Stimulated activated naive B cell treated with anti-CD40 and anti-IgM and Interleukin-4, amounts not matched to agents 10 μg/mL and 1 μg/mL and 100 μg/mL, for 72 hours (primary cell): ENCODE measurements at regions not wholly inside any gene's neighbourhood (a gene's known extent, or its start where the extent isn't known, plus 50 kb on each side); places are given as distances from the start of the nearest gene placed in this dataset.
"Not testable (repeated sequence)": the region's sequence is repeated elsewhere in the genome, so short reads cannot be mapped to it uniquely, and the experiment has no call there.

ENCODE experiments used
- ATAC-seq, 2 donors: fragments of 150-1000 bp; cut with Tn5 transposase; replicated peaks; 2 replicates each; pipeline ENCODE4 v1.10.0; 2021; ENCODE audit warnings: moderate library complexity in 1 of 2
- DNase-seq: peaks from one replicate; pipeline ENCODE4 v3.0.0; 2021
- H3K27ac Mint-ChIP-seq: one replicate; pipeline ENCODE4 v1.8.0; 2022; ENCODE audit warnings: mild to moderate bottlenecking, mixed read lengths
- H3K27me3 Mint-ChIP-seq, 2 donors: one replicate each; pipeline ENCODE4 v1.8.0; 2022; ENCODE audit warnings: mixed read lengths in 2 of 2
- H3K36me3 Mint-ChIP-seq, 2 donors: one replicate each; pipeline ENCODE4 v1.8.0; 2022; ENCODE audit warnings: mixed read lengths in 2 of 2, mild to moderate bottlenecking in 1 of 2
- H3K4me1 Mint-ChIP-seq, 2 donors: one replicate each; pipeline ENCODE4 v1.8.0; 2022; ENCODE audit warnings: mixed read lengths in 2 of 2, mild to moderate bottlenecking in 1 of 2
- H3K4me3 Mint-ChIP-seq, 2 donors: one replicate each; pipeline ENCODE4 v1.8.0; 2022; ENCODE audit warnings: mild to moderate bottlenecking in 2 of 2, mixed read lengths in 2 of 2, moderate library complexity in 1 of 2
- H3K9me3 Mint-ChIP-seq, 2 donors: one replicate each; pipeline ENCODE4 v1.8.0; 2022; ENCODE audit warnings: mixed read lengths in 2 of 2, mild to moderate bottlenecking in 1 of 2

GRCh38 chr20:54820392-54820791 lies 345.0 kb downstream of the DOK5 start:
- no peak for ATAC-seq
- Mint-ChIP-seq H3K36me3 (no peaks in the 10 kb centered on the region), H3K27ac (no peak overlapping the region), H3K4me3 (no peak overlapping the region), H3K4me1 (no peaks in the 10 kb centered on the region), H3K9me3 (no peaks in the 10 kb centered on the region), H3K27me3 (no peaks in the 10 kb centered on the region)
- no peak for DNase-seq

DNA sequence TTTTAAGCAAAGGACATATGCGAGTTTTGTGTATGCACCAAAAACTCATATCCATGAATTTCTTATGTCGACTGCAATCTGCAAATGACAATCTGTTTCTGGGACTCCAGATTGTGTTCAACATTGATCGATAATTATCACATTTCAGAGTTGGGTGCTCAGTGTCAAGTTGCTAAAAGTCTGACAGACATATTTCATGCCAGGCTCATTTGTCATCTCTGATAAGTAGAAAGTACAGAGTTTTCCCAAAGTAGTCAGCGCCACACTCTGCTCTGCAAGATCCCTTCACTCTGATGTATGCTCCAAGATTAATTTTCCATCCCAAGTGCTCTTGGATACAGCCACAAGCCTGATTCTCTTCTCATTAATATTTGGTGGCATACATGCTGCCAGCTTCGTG lies 331.1 kb downstream of the DOK5 start:
- no peaks in the 10 kb centered on the region for H3K27me3 Mint-ChIP-seq
- no peak for ATAC-seq
- no peak for DNase-seq
- peaks cover 0 to 2% of the 10 kb centered on the region in 2 donors for H3K9me3 Mint-ChIP-seq
- H3K4me3 Mint-ChIP-seq = no peak overlapping the region
- no peaks in the 10 kb centered on the region for H3K36me3 Mint-ChIP-seq
- no peaks in the 10 kb centered on the region for H3K4me1 Mint-ChIP-seq
- no peak overlapping the region for H3K27ac Mint-ChIP-seq

GRCh38 chr20:54794874-54795273 lies 319.5 kb downstream of the DOK5 start:
- Mint-ChIP-seq H3K9me3 (peaks cover 0 to 4% of the 10 kb centered on the region in 2 donors), H3K27ac (no peak overlapping the region), H3K4me1 (no peaks in the 10 kb centered on the region), H3K27me3 (no peaks in the 10 kb centered on the region), H3K36me3 (no peaks in the 10 kb centered on the region), H3K4me3 (no peak overlapping the region)
- no peak for ATAC-seq
- DNase-seq = no peak

GRCh38 chr20:54794110-54794509 lies 318.7 kb downstream of the DOK5 start:
- H3K4me1 Mint-ChIP-seq = no peaks in the 10 kb centered on the region
- H3K27me3 Mint-ChIP-seq = no peaks in the 10 kb centered on the region
- DNase-seq = no peak
- H3K9me3 Mint-ChIP-seq = peaks cover 6 to 8% of the 10 kb centered on the region in 2 donors
- H3K4me3 Mint-ChIP-seq = no peak overlapping the region
- H3K27ac Mint-ChIP-seq = no peak overlapping the region
- ATAC-seq = no peak
- H3K36me3 Mint-ChIP-seq = no peaks in the 10 kb centered on the region

- DNase-seq (no peak), ATAC-seq (no peak)
- Mint-ChIP-seq H3K4me1 (no peaks in the 10 kb centered on the region), H3K36me3 (no peaks in the 10 kb centered on the region), H3K4me3 (no peak overlapping the region), H3K9me3 (peaks cover 13% of the 10 kb centered on the region in 2 donors), H3K27me3 (no peaks in the 10 kb centered on the region), H3K27ac (no peak overlapping the region)
Observed at GRCh38 chr20:54793291-54793992, 318.0 kb downstream of the DOK5 start.

GRCh38 chr20:54792688-54793087 lies 317.3 kb downstream of the DOK5 start:
- Mint-ChIP-seq H3K36me3 (no peaks in the 10 kb centered on the region), H3K4me3 (no peak overlapping the region), H3K4me1 (no peaks in the 10 kb centered on the region), H3K27ac (no peak overlapping the region), H3K27me3 (no peaks in the 10 kb centered on the region), H3K9me3 (peaks cover 15% of the 10 kb centered on the region in 2 donors)
- ATAC-seq (no peak), DNase-seq (no peak)

- not testable (repeated sequence) for H3K36me3 Mint-ChIP-seq, H3K4me1 Mint-ChIP-seq, H3K4me3 Mint-ChIP-seq, H3K27ac Mint-ChIP-seq, DNase-seq, ATAC-seq, H3K27me3 Mint-ChIP-seq
- peaks cover 15% of the 10 kb centered on the region in 2 donors for H3K9me3 Mint-ChIP-seq
Observed at GRCh38 chr20:54788260-54788659, 312.9 kb downstream of the DOK5 start.

- not testable (repeated sequence) for H3K27me3 Mint-ChIP-seq, H3K4me3 Mint-ChIP-seq, ATAC-seq, H3K9me3 Mint-ChIP-seq, H3K4me1 Mint-ChIP-seq, DNase-seq, H3K36me3 Mint-ChIP-seq, H3K27ac Mint-ChIP-seq
Observed at GRCh38 chr20:54782758-54783157, 307.4 kb downstream of the DOK5 start.

- Mint-ChIP-seq H3K4me1 (no peaks in the 10 kb centered on the region), H3K27me3 (no peaks in the 10 kb centered on the region), H3K27ac (no peak overlapping the region), H3K4me3 (no peak overlapping the region), H3K9me3 (peaks cover 1 to 4% of the 10 kb centered on the region in 2 donors), H3K36me3 (no peaks in the 10 kb centered on the region)
- no peak for ATAC-seq
- DNase-seq = no peak
Observed at GRCh38 chr20:54774426-54774825, 299.0 kb downstream of the DOK5 start.

GRCh38 chr20:54773643-54774000 lies 298.2 kb downstream of the DOK5 start:
- no peaks in the 10 kb centered on the region for H3K36me3 Mint-ChIP-seq
- no peaks in the 10 kb centered on the region for H3K4me1 Mint-ChIP-seq
- no peak overlapping the region for H3K27ac Mint-ChIP-seq
- DNase-seq = no peak
- no peak for ATAC-seq
- H3K4me3 Mint-ChIP-seq = no peak overlapping the region
- peaks cover 1 to 4% of the 10 kb centered on the region in 2 donors for H3K9me3 Mint-ChIP-seq
- no peaks in the 10 kb centered on the region for H3K27me3 Mint-ChIP-seq

DNA sequence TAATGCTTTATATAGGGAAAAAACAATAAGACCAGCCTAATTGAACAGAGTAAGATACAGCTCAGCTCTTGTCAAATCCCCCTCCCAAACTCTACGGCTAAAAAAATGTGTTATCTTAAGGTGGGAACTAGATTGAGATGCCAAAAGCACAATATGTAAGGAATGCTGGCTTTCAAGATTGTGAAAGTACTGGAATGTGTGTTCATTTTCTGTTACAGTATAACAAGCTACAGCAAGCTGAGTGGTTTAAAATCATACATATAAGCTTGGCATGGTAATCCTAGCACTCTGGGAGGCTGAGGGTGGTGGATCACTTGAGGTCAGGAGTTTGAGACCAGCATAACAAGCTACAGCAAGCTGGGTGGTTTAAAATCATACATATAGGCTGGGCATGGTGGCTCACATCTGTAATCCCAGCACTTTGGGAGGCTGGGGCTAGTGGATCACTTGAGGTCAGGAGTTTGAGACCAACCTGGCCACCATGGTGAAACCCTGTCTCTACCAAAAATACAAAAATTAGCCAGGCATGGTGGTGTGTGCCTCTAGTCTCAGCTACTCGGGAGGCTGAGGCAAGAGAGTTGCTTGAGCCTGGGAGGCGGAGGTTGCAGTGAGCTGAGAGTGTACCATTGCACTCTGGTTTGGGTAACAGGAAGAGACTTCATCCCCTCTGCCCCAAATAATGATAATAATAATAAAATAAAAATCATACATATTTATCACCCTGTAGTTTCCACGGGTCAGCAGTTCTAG lies 297.7 kb downstream of the DOK5 start:
- no peaks in the 10 kb centered on the region for H3K4me1 Mint-ChIP-seq
- ATAC-seq = no peak
- no peak overlapping the region for H3K4me3 Mint-ChIP-seq
- no peak for DNase-seq
- H3K27ac Mint-ChIP-seq = no peak overlapping the region
- peaks cover 4% of the 10 kb centered on the region in 2 donors for H3K9me3 Mint-ChIP-seq
- no peaks in the 10 kb centered on the region for H3K36me3 Mint-ChIP-seq
- H3K27me3 Mint-ChIP-seq = no peaks in the 10 kb centered on the region

DNA sequence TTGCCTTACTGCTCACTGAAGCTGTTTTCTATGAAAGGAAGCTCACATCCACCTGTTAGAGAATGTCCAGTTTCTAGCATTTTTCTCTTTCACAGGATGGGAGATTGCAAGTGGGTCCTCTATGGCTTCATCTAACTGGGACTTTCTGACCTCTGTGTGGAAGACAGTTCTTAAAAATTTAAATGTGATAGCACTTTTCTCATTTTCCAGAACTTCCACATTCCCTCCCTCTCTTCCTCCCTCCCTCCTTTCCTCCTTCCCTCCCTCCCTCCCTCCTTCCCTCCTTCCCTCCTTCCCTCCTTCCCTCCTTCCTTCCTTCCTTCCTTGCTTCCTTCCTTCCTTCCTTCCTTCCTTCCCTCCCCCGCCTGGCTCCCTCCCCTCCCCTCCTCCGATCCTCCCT lies 291.1 kb downstream of the DOK5 start:
- DNase-seq = no peak
- no peaks in the 10 kb centered on the region for H3K4me1 Mint-ChIP-seq

DNA sequence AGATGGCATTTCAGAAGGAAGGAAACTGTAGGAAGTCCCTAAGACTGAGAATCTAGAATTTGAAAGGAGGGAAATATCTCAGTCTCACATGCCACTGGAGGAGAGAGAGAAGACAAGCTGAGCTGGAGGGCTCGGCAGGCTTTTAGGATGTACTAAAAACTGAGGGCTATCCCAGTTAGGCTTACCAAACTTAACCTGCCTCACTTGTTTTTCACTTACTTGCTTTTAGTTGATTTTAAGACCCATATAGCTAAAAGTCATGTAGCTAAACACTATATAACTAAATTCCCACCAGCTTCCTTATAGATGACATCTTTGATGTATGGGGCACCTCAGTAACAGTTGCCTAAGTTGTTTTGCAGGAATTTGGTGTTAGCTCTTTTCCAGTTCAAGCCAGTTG lies 288.0 kb downstream of the DOK5 start:
- DNase-seq (no peak), ATAC-seq (no peak)
- Mint-ChIP-seq H3K4me1 (no peaks in the 10 kb centered on the region), H3K36me3 (no peaks in the 10 kb centered on the region), H3K4me3 (no peak overlapping the region), H3K27me3 (no peaks in the 10 kb centered on the region), H3K27ac (no peak overlapping the region), H3K9me3 (peaks cover 8 to 10% of the 10 kb centered on the region in 2 donors)

More for the DNA sequence above, 291.1 kb downstream of the DOK5 start:
- H3K27me3 Mint-ChIP-seq = no peaks in the 10 kb centered on the region
- no peak overlapping the region for H3K27ac Mint-ChIP-seq
- ATAC-seq = no peak
- H3K9me3 Mint-ChIP-seq = peaks cover 0 to 4% of the 10 kb centered on the region in 2 donors
- no peak overlapping the region for H3K4me3 Mint-ChIP-seq
- no peaks in the 10 kb centered on the region for H3K36me3 Mint-ChIP-seq

DNA sequence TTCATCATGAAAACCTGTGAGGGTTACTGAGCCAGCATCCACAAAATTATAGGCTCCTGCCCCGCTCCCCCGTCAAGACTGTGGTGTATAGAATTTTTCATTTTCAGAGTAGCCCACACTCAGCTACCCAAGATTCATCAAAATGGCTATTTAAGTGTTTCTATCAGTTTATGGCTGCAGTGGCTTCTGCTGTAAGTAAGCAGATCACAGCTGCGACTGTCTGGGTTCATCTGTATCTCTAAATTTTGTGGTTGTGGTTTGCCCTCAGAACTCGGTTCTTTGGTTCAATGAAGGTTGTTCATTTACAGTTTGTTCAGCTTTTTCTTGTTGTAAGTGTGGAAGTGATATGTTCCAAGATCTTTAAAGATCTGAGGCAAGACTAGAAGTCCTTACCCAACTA lies 284.2 kb downstream of the DOK5 start:
- no peak for DNase-seq
- H3K27me3 Mint-ChIP-seq = no peaks in the 10 kb centered on the region
- no peaks in the 10 kb centered on the region for H3K36me3 Mint-ChIP-seq
- H3K4me1 Mint-ChIP-seq = no peaks in the 10 kb centered on the region
- peaks cover 11 to 12% of the 10 kb centered on the region in 2 donors for H3K9me3 Mint-ChIP-seq
- no peak overlapping the region for H3K27ac Mint-ChIP-seq
- ATAC-seq = no peak
- H3K4me3 Mint-ChIP-seq = no peak overlapping the region

GRCh38 chr20:54746796-54747195 lies 271.4 kb downstream of the DOK5 start:
- no peaks in the 10 kb centered on the region for H3K36me3 Mint-ChIP-seq
- no peak for ATAC-seq

More at GRCh38 chr20:54746796-54747195, 271.4 kb downstream of the DOK5 start:
- H3K27me3 Mint-ChIP-seq = no peaks in the 10 kb centered on the region
- H3K4me1 Mint-ChIP-seq = no peaks in the 10 kb centered on the region
- H3K9me3 Mint-ChIP-seq = peaks cover 0 to 1% of the 10 kb centered on the region in 2 donors
- no peak overlapping the region for H3K27ac Mint-ChIP-seq
- no peak for DNase-seq
- no peak overlapping the region for H3K4me3 Mint-ChIP-seq
